OCI-LY3 (cell line): ENCODE measurements at regions not wholly inside any gene's neighbourhood (a gene's known extent, or its start where the extent isn't known, plus 50 kb on each side); places are given as distances from the start of the nearest gene placed in this dataset.

Experiments used
- H2AFZ ChIP-seq: fragments of 200-600, 300-600 bp; shearing (Covaris generic); 2 replicates; pipeline ENCODE4 v1.6.0; 2014; ENCODE audit warnings: antibody characterized with exemption, low read depth, low read length
- H3K27ac ChIP-seq: fragments of 200-600, 300-600 bp; sonication (generic); 2 replicates; pipeline ENCODE4 v1.5.1; 2014; ENCODE audit warnings: mild to moderate bottlenecking, low read length, moderate library complexity, mixed read lengths
- H3K27me3 ChIP-seq: fragments of 200-600, 300-600 bp; sonication (generic); 2 replicates; pipeline ENCODE4 v1.6.1; 2014; ENCODE audit warnings: low read depth, low read length, mixed read lengths
- H3K36me3 ChIP-seq: fragments of 200-600, 300-600 bp; sonication (generic); replicated peaks from 2 replicates; pipeline ENCODE3; 2014; ENCODE audit warnings: low read depth, low read length, mixed read lengths
- H3K4me1 ChIP-seq: fragments of 300-600, 200-600 bp; sonication (generic); 2 replicates; pipeline ENCODE4 v1.6.1; 2014; ENCODE audit warnings: low read length, mixed read lengths
- H3K4me2 ChIP-seq: fragments of 200-600, 300-600 bp; sonication (generic); 2 replicates; pipeline ENCODE4 v1.6.1; 2014; ENCODE audit warnings: low read length, mixed read lengths
- H3K4me3 ChIP-seq: fragments of 300-600, 200-600 bp; sonication (generic); 2 replicates; pipeline ENCODE4 v1.5.1; 2014; ENCODE audit warnings: antibody characterized with exemption, mild to moderate bottlenecking, low read length, moderate library complexity
- H3K79me2 ChIP-seq: fragments of 300-600, 200-600 bp; shearing (Covaris generic); 2 replicates; pipeline ENCODE4 v1.6.1; 2014; ENCODE audit warnings: mild to moderate bottlenecking, low read length, mixed read lengths
- H3K9ac ChIP-seq: fragments of 300-600, 200-600 bp; shearing (Covaris generic); 2 replicates; pipeline ENCODE4 v1.6.0; 2014; ENCODE audit warnings: mild to moderate bottlenecking, low read length, moderate library complexity
- H3K9me3 ChIP-seq: fragments of 200-600, 300-600 bp; shearing (Covaris generic); 2 replicates; pipeline ENCODE4 v1.6.1; 2014; ENCODE audit warnings: low read length, mixed read lengths; ENCODE audit not compliant: insufficient read depth
- H4K20me1 ChIP-seq: fragments of 200-600, 300-600 bp; sonication (generic); 2 replicates; pipeline ENCODE4 v1.6.1; 2016; ENCODE audit warnings: low read length, mixed read lengths; ENCODE audit not compliant: insufficient read depth
- EZH2phosphoT487 ChIP-seq: fragments of 200-600 bp; shearing (Covaris generic); IDR thresholded peaks from 2 replicates; pipeline ENCODE4 v1.6.1; 2018; ENCODE audit warnings: antibody characterized with exemption, mixed run types, low read depth
- TF ChIP-seq, protein P1 (sequence below): fragments of 200-600, 300-600 bp; sonication (generic); IDR thresholded peaks from 2 replicates; pipeline ENCODE4 v1.5.1; 2014; ENCODE audit warnings: antibody characterized with exemption, low read length, low read depth

- Histone ChIP-seq H3K27ac (no peak overlapping the region), H2AFZ (no peak overlapping the region), H4K20me1 (no peaks in the 10 kb centered on the region), H3K9me3 (no peaks in the 10 kb centered on the region; the same call in 1 of the 2 replicates), H3K4me1 (no peaks in the 10 kb centered on the region), H3K27me3 (no peaks in the 10 kb centered on the region), H3K79me2 (no peaks in the 10 kb centered on the region), H3K36me3 (no peaks in the 10 kb centered on the region), H3K9ac (no peak overlapping the region), H3K4me3 (no peak overlapping the region), H3K4me2 (no peak overlapping the region)
- TF ChIP-seq EZH2phosphoT487, result no peak
- TF ChIP-seq, protein P1, sequence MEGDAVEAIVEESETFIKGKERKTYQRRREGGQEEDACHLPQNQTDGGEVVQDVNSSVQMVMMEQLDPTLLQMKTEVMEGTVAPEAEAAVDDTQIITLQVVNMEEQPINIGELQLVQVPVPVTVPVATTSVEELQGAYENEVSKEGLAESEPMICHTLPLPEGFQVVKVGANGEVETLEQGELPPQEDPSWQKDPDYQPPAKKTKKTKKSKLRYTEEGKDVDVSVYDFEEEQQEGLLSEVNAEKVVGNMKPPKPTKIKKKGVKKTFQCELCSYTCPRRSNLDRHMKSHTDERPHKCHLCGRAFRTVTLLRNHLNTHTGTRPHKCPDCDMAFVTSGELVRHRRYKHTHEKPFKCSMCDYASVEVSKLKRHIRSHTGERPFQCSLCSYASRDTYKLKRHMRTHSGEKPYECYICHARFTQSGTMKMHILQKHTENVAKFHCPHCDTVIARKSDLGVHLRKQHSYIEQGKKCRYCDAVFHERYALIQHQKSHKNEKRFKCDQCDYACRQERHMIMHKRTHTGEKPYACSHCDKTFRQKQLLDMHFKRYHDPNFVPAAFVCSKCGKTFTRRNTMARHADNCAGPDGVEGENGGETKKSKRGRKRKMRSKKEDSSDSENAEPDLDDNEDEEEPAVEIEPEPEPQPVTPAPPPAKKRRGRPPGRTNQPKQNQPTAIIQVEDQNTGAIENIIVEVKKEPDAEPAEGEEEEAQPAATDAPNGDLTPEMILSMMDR, result no peak
Observed at GRCh38 chr19:30854661-30855060, 482.5 kb downstream of the ZNF536 start.

- no peaks in the 10 kb centered on the region; the same call in 1 of the 2 replicates for H3K9me3 ChIP-seq
- TF ChIP-seq, protein P1, result no peak
- no peaks in the 10 kb centered on the region for H3K79me2 ChIP-seq
- no peaks in the 10 kb centered on the region for H4K20me1 ChIP-seq
- no peaks in the 10 kb centered on the region for H3K36me3 ChIP-seq
- H3K27me3 ChIP-seq, result no peaks in the 10 kb centered on the region
- no peaks in the 10 kb centered on the region for H3K4me1 ChIP-seq
- no peak overlapping the region for H2AFZ ChIP-seq
- no peak overlapping the region for H3K4me2 ChIP-seq
- H3K9ac ChIP-seq, result no peak overlapping the region
- H3K27ac ChIP-seq, result no peak overlapping the region
- H3K4me3 ChIP-seq, result no peak overlapping the region
Observed at GRCh38 chr19:30854207-30854606, 482.0 kb downstream of the ZNF536 start.

- Histone ChIP-seq H3K27ac (no peak overlapping the region), H2AFZ (no peak overlapping the region), H3K9ac (no peak overlapping the region), H3K4me3 (no peak overlapping the region), H3K9me3 (no peaks in the 10 kb centered on the region; the same call in 1 of the 2 replicates), H3K36me3 (no peaks in the 10 kb centered on the region), H3K4me2 (no peak overlapping the region), H4K20me1 (no peaks in the 10 kb centered on the region), H3K27me3 (no peaks in the 10 kb centered on the region), H3K79me2 (no peaks in the 10 kb centered on the region), H3K4me1 (no peaks in the 10 kb centered on the region)
- TF ChIP-seq, protein P1, result no peak
- TF ChIP-seq EZH2phosphoT487, result no peak
Observed at GRCh38 chr19:30853036-30853435, 480.9 kb downstream of the ZNF536 start.

DNA sequence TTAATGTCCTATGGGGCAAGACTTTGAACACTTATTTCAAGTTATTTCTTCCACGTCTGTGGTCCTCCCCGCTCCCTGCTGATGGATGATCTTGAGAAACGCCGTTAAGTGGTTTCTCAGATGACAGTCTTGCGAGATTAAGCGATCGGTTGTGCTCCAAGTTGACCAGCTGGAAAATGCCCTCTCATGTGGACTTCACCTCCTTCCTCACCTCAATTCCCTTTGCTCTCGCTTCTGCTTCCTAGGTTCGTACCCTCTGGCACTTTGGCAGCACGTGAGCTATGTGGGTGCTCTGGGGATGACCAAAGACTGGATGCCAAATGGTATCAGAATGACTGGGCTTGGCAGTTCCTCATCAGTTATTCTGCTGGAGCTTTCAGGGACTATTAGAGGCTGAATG, 480.0 kb downstream of the ZNF536 start:
- H3K79me2 ChIP-seq, result no peaks in the 10 kb centered on the region
- H3K27ac ChIP-seq, result no peak overlapping the region
- H3K36me3 ChIP-seq, result no peaks in the 10 kb centered on the region
- no peaks in the 10 kb centered on the region for H3K9me3 ChIP-seq
- no peak overlapping the region for H3K9ac ChIP-seq
- no peak overlapping the region for H3K4me2 ChIP-seq
- H4K20me1 ChIP-seq, result no peaks in the 10 kb centered on the region
- TF ChIP-seq, protein P1, result no peak
- TF ChIP-seq EZH2phosphoT487, result no peak
- no peaks in the 10 kb centered on the region for H3K4me1 ChIP-seq
- no peaks in the 10 kb centered on the region for H3K27me3 ChIP-seq
- H3K4me3 ChIP-seq, result no peak overlapping the region
- no peak overlapping the region for H2AFZ ChIP-seq
